ENCODE measurements at regions not wholly inside any gene's neighbourhood (a gene's known extent, or its start where the extent isn't known, plus 50 kb on each side); places are given as distances from the start of the nearest gene placed in this dataset.
A peak's percentile ranks its signal among the peaks of the same experiment; 100 is the strongest.

GRCh38 chr15:60057554-60057953 is 53.4 kb downstream of the FOXB1 start:
- no peak for DNase-seq

- DNase-seq = no peak
Measured at GRCh38 chr15:60059186-60059585, 55.1 kb downstream of the FOXB1 start.

GRCh38 chr15:60061758-60062157 is 57.6 kb downstream of the FOXB1 start:
- no peak for DNase-seq

GRCh38 chr15:60062826-60063225 is 58.7 kb downstream of the FOXB1 start:
- DNase-seq = no peak

- DNase-seq = no peak
Measured at GRCh38 chr15:60065951-60066350, 61.8 kb downstream of the FOXB1 start.

GRCh38 chr15:60070838-60071493 is 66.9 kb downstream of the FOXB1 start:
- DNase-seq = no peak

GRCh38 chr15:60072826-60073465 is 68.8 kb downstream of the FOXB1 start:
- no peak for DNase-seq

GRCh38 chr15:60073466-60073840 is 69.3 kb downstream of the FOXB1 start:
- DNase-seq = no peak

GRCh38 chr15:60074181-60074885 is 70.2 kb downstream of the FOXB1 start:
- DNase-seq = no peak

GRCh38 chr15:60076045-60076444 is 71.9 kb downstream of the FOXB1 start:
- DNase-seq = no peak

GRCh38 chr15:60076582-60077276 is 72.6 kb downstream of the FOXB1 start:
- no peak for DNase-seq

GRCh38 chr15:60077581-60078359 is 73.7 kb downstream of the FOXB1 start:
- peak; percentile 45 for DNase-seq

GRCh38 chr15:60079210-60079609 is 75.1 kb downstream of the FOXB1 start:
- DNase-seq = no peak

- DNase-seq = no peak
Measured at GRCh38 chr15:60081976-60082375, 77.9 kb downstream of the FOXB1 start.

GRCh38 chr15:60083318-60083717 is 79.2 kb downstream of the FOXB1 start:
- no peak for DNase-seq

GRCh38 chr15:60086681-60087429 is 82.7 kb downstream of the FOXB1 start:
- DNase-seq = no peak

- no peak for DNase-seq
Measured at GRCh38 chr15:60087561-60087960, 83.5 kb downstream of the FOXB1 start.

- DNase-seq = no peak
Measured at GRCh38 chr15:60090747-60091146, 86.6 kb downstream of the FOXB1 start.

GRCh38 chr15:60091157-60091556 is 87.0 kb downstream of the FOXB1 start:
- no peak for DNase-seq

GRCh38 chr15:60091911-60092310 is 87.8 kb downstream of the FOXB1 start:
- no peak for DNase-seq

GRCh38 chr15:60093273-60094067 is 89.4 kb downstream of the FOXB1 start:
- no peak for DNase-seq

Measured in stimulated activated CD4-positive, alpha-beta T cell treated with anti-CD3 and anti-CD28 coated beads, Interleukin-15, amount 100 ng/mL, for 24 hours (primary cell).